OCI-LY3 (cell line): ENCODE measurements at regions not wholly inside any gene's neighbourhood (a gene's known extent, or its start where the extent isn't known, plus 50 kb on each side); places are given as distances from the start of the nearest gene placed in this dataset.

Source experiments
- H2AFZ ChIP-seq: fragments of 200-600, 300-600 bp; shearing (Covaris generic); 2 replicates; pipeline ENCODE4 v1.6.0; 2014; ENCODE audit warnings: antibody characterized with exemption, low read depth, low read length
- H3K27ac ChIP-seq: fragments of 200-600, 300-600 bp; sonication (generic); 2 replicates; pipeline ENCODE4 v1.5.1; 2014; ENCODE audit warnings: mild to moderate bottlenecking, low read length, moderate library complexity, mixed read lengths
- H3K27me3 ChIP-seq: fragments of 200-600, 300-600 bp; sonication (generic); 2 replicates; pipeline ENCODE4 v1.6.1; 2014; ENCODE audit warnings: low read depth, low read length, mixed read lengths
- H3K36me3 ChIP-seq: fragments of 200-600, 300-600 bp; sonication (generic); replicated peaks from 2 replicates; pipeline ENCODE3; 2014; ENCODE audit warnings: low read depth, low read length, mixed read lengths
- H3K4me1 ChIP-seq: fragments of 300-600, 200-600 bp; sonication (generic); 2 replicates; pipeline ENCODE4 v1.6.1; 2014; ENCODE audit warnings: low read length, mixed read lengths
- H3K4me2 ChIP-seq: fragments of 200-600, 300-600 bp; sonication (generic); 2 replicates; pipeline ENCODE4 v1.6.1; 2014; ENCODE audit warnings: low read length, mixed read lengths
- H3K4me3 ChIP-seq: fragments of 300-600, 200-600 bp; sonication (generic); 2 replicates; pipeline ENCODE4 v1.5.1; 2014; ENCODE audit warnings: antibody characterized with exemption, mild to moderate bottlenecking, low read length, moderate library complexity
- H3K79me2 ChIP-seq: fragments of 300-600, 200-600 bp; shearing (Covaris generic); 2 replicates; pipeline ENCODE4 v1.6.1; 2014; ENCODE audit warnings: mild to moderate bottlenecking, low read length, mixed read lengths
- H3K9ac ChIP-seq: fragments of 300-600, 200-600 bp; shearing (Covaris generic); 2 replicates; pipeline ENCODE4 v1.6.0; 2014; ENCODE audit warnings: mild to moderate bottlenecking, low read length, moderate library complexity
- H3K9me3 ChIP-seq: fragments of 200-600, 300-600 bp; shearing (Covaris generic); 2 replicates; pipeline ENCODE4 v1.6.1; 2014; ENCODE audit warnings: low read length, mixed read lengths; ENCODE audit not compliant: insufficient read depth
- H4K20me1 ChIP-seq: fragments of 200-600, 300-600 bp; sonication (generic); 2 replicates; pipeline ENCODE4 v1.6.1; 2016; ENCODE audit warnings: low read length, mixed read lengths; ENCODE audit not compliant: insufficient read depth
- EZH2phosphoT487 ChIP-seq: fragments of 200-600 bp; shearing (Covaris generic); IDR thresholded peaks from 2 replicates; pipeline ENCODE4 v1.6.1; 2018; ENCODE audit warnings: antibody characterized with exemption, mixed run types, low read depth
- TF ChIP-seq, protein P1 (sequence below): fragments of 200-600, 300-600 bp; sonication (generic); IDR thresholded peaks from 2 replicates; pipeline ENCODE4 v1.5.1; 2014; ENCODE audit warnings: antibody characterized with exemption, low read length, low read depth

- no peaks in the 10 kb centered on the region for H4K20me1 ChIP-seq
- H3K36me3 ChIP-seq = no peaks in the 10 kb centered on the region
- no peak overlapping the region for H3K9ac ChIP-seq
- H3K27me3 ChIP-seq = no peaks in the 10 kb centered on the region
- no peak overlapping the region for H3K4me3 ChIP-seq
- no peak overlapping the region for H2AFZ ChIP-seq
- peaks cover 13% of the 10 kb centered on the region for H3K4me1 ChIP-seq
- no peak for TF ChIP-seq EZH2phosphoT487
- TF ChIP-seq, protein P1, sequence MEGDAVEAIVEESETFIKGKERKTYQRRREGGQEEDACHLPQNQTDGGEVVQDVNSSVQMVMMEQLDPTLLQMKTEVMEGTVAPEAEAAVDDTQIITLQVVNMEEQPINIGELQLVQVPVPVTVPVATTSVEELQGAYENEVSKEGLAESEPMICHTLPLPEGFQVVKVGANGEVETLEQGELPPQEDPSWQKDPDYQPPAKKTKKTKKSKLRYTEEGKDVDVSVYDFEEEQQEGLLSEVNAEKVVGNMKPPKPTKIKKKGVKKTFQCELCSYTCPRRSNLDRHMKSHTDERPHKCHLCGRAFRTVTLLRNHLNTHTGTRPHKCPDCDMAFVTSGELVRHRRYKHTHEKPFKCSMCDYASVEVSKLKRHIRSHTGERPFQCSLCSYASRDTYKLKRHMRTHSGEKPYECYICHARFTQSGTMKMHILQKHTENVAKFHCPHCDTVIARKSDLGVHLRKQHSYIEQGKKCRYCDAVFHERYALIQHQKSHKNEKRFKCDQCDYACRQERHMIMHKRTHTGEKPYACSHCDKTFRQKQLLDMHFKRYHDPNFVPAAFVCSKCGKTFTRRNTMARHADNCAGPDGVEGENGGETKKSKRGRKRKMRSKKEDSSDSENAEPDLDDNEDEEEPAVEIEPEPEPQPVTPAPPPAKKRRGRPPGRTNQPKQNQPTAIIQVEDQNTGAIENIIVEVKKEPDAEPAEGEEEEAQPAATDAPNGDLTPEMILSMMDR = no peak
- peak overlapping the region; percentile 29 for H3K4me2 ChIP-seq
- no peak overlapping the region; the same call in 1 of the 2 replicates for H3K27ac ChIP-seq
- H3K79me2 ChIP-seq = no peaks in the 10 kb centered on the region
- peaks cover 4% of the 10 kb centered on the region; the same call in 1 of the 2 replicates for H3K9me3 ChIP-seq
These were observed 197.2 kb upstream of the GGTLC1 start for GRCh38 chr20:24185791-24186190.

GRCh38 chr20:24181151-24181550, 192.6 kb upstream of the GGTLC1 start:
- Histone ChIP-seq H3K79me2 (no peaks in the 10 kb centered on the region), H3K4me2 (no peak overlapping the region), H3K4me1 (peaks cover 8% of the 10 kb centered on the region), H4K20me1 (no peaks in the 10 kb centered on the region), H3K27me3 (no peaks in the 10 kb centered on the region), H3K4me3 (no peak overlapping the region), H3K9me3 (no peaks in the 10 kb centered on the region), H3K36me3 (no peaks in the 10 kb centered on the region), H3K27ac (no peak overlapping the region), H2AFZ (no peak overlapping the region), H3K9ac (no peak overlapping the region)
- TF ChIP-seq, protein P1 = no peak
- no peak for TF ChIP-seq EZH2phosphoT487

GRCh38 chr20:24169256-24169655, 180.7 kb upstream of the GGTLC1 start:
- Histone ChIP-seq H2AFZ (no peak overlapping the region), H3K36me3 (no peaks in the 10 kb centered on the region), H4K20me1 (no peaks in the 10 kb centered on the region), H3K79me2 (no peaks in the 10 kb centered on the region), H3K27ac (no peak overlapping the region), H3K9me3 (peaks cover 24% of the 10 kb centered on the region; the same call in 1 of the 2 replicates), H3K27me3 (no peaks in the 10 kb centered on the region), H3K4me1 (no peaks in the 10 kb centered on the region), H3K4me3 (no peak overlapping the region), H3K4me2 (no peak overlapping the region), H3K9ac (no peak overlapping the region)
- TF ChIP-seq, protein P1 = no peak
- no peak for TF ChIP-seq EZH2phosphoT487

GRCh38 chr20:24166412-24166811, 177.8 kb upstream of the GGTLC1 start:
- Histone ChIP-seq H3K27ac (no peak overlapping the region), H3K9me3 (peaks cover 3% of the 10 kb centered on the region; the same call in 1 of the 2 replicates), H2AFZ (no peak overlapping the region), H3K4me2 (no peak overlapping the region), H3K27me3 (no peaks in the 10 kb centered on the region), H3K79me2 (no peaks in the 10 kb centered on the region), H3K4me3 (no peak overlapping the region), H4K20me1 (no peaks in the 10 kb centered on the region), H3K4me1 (no peaks in the 10 kb centered on the region), H3K9ac (no peak overlapping the region), H3K36me3 (no peaks in the 10 kb centered on the region)
- TF ChIP-seq, protein P1 = no peak
- no peak for TF ChIP-seq EZH2phosphoT487
